Right lobe of liver (tissue), 6 donors: ENCODE measurements at regions not wholly inside any gene's neighbourhood (a gene's known extent, or its start where the extent isn't known, plus 50 kb on each side); places are given as distances from the start of the nearest gene placed in this dataset.

Experiments used
- ATAC-seq, 4 donors: fragments of 200-7000 bp; cut with Tn5 transposase; one replicate each; pipeline ENCODE4 v1.9.1; 2020; ENCODE audit warnings: mild to moderate bottlenecking in 4 of 4, moderate library complexity in 4 of 4
- DNase-seq, 3 donors: peaks; one replicate each; pipeline ENCODE4 v3.0.0-alpha.2; 2020
- H3K27ac ChIP-seq, 3 donors: fragments of 200-600 bp; one replicate each; pipeline ENCODE4 v1.8.0; 2022
- H3K27me3 ChIP-seq, 2 donors: fragments of 200-600 bp; one replicate each; pipeline ENCODE4 v1.8.0; 2022
- H3K36me3 ChIP-seq, 4 donors: fragments of 200-600 bp; sonication (generic) in 1 of 4; one replicate each; pipeline versions ENCODE4 v1.5.1 to v1.8.0; 2017 to 2022; ENCODE audit warnings: control low read depth in 1 of 4
- H3K4me1 ChIP-seq, 4 donors: fragments of 200-600 bp; sonication (generic) in 1 of 4; one replicate each; pipeline versions ENCODE4 v1.5.1 to v1.8.0; 2017 to 2022; ENCODE audit warnings: control low read depth in 1 of 4
- H3K4me3 ChIP-seq, 3 donors: fragments of 200-600 bp; one replicate each; pipeline ENCODE4 v1.8.0; 2022
- H3K9me3 ChIP-seq, 4 donors: fragments of 200-600 bp; sonication (generic) in 1 of 4; one replicate each; pipeline versions ENCODE4 v1.5.1 to v1.8.0; 2017 to 2022; ENCODE audit warnings: control low read depth in 1 of 4
- POLR2A ChIP-seq: fragments of 450-650 bp; IDR thresholded peaks from one replicate; pipeline ENCODE4 v1.6.1; 2017; ENCODE audit warnings: antibody characterized with exemption, mild to moderate bottlenecking
- WGBS: methylation state at CpG from one replicate; pipeline ENCODE4 v1.1.6; 2018; ENCODE audit warnings: low coverage, low lambda C conversion rate; ENCODE audit not compliant: insufficient coverage; ENCODE audit errors: missing lambda C conversion rate; 5-methylcytosine and 5-hydroxymethylcytosine counted together
- intact Hi-C, 2 donors: fragments of 100-400 bp; cut with DNase I; formaldehyde crosslinking; loops; one replicate each; pipeline versions ENCODE4 v1.11.2 to v1.14.1; 2022
- TF ChIP-seq, protein P1 (sequence below), 4 donors: fragments of 200-600 bp in 3 of 4; fragments of 450-650 bp in 1 of 4; IDR thresholded peaks; one replicate each; pipeline versions ENCODE4 v1.5.1 to v1.8.0; 2016 to 2022; ENCODE audit warnings: antibody characterized with exemption in 4 of 4, mild to moderate bottlenecking in 2 of 4
- donor health status: DM: no; HTN: yes; CAD: no.
- donor health status: DM: no; HTN: no; CAD: no.
- donor health status: DM: no; HTN: no; CAD: no.
- donor health status: DM: no; HTN: yes; CAD: no.
- donor health status: DM: no; HTN: yes; CAD: no.

DNA sequence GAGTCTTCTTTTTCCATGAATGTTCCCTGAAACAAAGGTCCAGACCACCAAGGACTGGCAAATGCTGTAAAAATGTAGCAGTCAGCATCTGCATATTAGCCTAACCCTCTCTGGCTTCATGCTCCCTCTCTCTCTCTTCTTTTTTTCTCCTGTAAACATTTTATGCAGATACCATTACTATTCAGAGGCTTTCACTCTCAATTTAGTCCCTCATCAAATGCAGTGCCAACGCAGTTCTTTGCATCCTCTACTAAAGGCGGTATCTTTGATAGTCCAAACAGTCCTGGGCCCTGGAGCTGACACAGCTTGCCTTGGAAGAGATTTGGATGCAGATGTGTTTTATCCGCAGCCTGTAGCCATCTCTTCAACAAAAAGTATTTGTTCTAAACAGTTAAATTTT, 167.1 kb upstream of the MMS22L start:
- 77% methylated on average over 3 of the region's 3 CpGs for WGBS
- DNase-seq, result no peak
- no peak for ATAC-seq
- no peaks in the 10 kb centered on the region for H3K4me1 ChIP-seq
- TF ChIP-seq POLR2A, result no peak
- TF ChIP-seq, protein P1, sequence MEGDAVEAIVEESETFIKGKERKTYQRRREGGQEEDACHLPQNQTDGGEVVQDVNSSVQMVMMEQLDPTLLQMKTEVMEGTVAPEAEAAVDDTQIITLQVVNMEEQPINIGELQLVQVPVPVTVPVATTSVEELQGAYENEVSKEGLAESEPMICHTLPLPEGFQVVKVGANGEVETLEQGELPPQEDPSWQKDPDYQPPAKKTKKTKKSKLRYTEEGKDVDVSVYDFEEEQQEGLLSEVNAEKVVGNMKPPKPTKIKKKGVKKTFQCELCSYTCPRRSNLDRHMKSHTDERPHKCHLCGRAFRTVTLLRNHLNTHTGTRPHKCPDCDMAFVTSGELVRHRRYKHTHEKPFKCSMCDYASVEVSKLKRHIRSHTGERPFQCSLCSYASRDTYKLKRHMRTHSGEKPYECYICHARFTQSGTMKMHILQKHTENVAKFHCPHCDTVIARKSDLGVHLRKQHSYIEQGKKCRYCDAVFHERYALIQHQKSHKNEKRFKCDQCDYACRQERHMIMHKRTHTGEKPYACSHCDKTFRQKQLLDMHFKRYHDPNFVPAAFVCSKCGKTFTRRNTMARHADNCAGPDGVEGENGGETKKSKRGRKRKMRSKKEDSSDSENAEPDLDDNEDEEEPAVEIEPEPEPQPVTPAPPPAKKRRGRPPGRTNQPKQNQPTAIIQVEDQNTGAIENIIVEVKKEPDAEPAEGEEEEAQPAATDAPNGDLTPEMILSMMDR (IDR thresholded peaks at IDR 0.05), result no peak
- intact Hi-C loops, result no loop called here
- H3K27ac ChIP-seq, result no peak overlapping the region
- H3K4me3 ChIP-seq, result no peak overlapping the region
- no peaks in the 10 kb centered on the region for H3K36me3 ChIP-seq
- no peaks in the 10 kb centered on the region for H3K27me3 ChIP-seq
- no peaks in the 10 kb centered on the region for H3K9me3 ChIP-seq

DNA sequence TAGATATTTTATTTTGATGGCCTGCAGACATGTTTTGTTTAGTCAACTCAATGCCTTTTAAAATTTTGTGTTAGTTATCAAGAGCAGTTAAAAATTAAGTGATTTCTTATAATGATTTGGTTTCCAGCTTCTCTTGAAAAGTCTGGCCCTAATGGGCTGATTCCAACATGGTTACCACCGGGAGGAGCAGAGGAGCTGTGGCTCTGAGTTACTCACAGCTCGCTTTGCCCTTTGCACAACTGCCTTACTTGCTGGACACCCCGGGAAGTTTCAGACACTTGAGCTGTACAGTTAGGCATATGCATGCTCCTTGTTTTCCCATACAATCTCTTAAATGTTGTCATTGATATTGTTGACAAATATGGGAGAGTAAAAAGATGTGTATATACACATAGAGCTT, 173.1 kb upstream of the MMS22L start:
- ATAC-seq (no peak), DNase-seq (no peak)
- TF ChIP-seq, protein P1 (IDR thresholded peaks at IDR 0.05), result no peak
- no peak for TF ChIP-seq POLR2A
- no peak overlapping the region for H3K27ac ChIP-seq
- 41% methylated on average over 3 of the region's 3 CpGs for WGBS
- no peak overlapping the region for H3K4me3 ChIP-seq
- H3K27me3 ChIP-seq, result no peaks in the 10 kb centered on the region
- intact Hi-C loops, result no loop called here
- no peaks in the 10 kb centered on the region for H3K9me3 ChIP-seq
- H3K36me3 ChIP-seq, result no peaks in the 10 kb centered on the region
- no peaks in the 10 kb centered on the region for H3K4me1 ChIP-seq

DNA sequence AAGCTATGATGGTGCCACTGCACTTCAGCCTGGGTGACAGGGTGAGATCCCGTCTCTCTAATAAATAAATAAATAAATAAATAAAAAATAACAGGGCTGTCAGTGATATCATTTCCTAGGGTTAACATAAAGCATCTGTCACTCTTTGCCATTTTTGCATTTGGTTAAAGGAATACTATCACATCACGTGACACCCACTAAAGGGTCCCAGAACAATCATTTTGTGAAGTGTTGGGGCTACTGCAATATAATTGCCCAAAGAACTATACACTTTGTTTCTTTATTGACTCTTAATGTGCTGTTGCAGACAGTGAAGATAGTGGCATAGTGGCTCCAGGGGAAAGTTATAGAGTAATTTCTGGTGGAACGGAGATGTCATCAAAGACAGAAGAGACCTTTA, 176.5 kb upstream of the MMS22L start:
- Histone ChIP-seq H3K4me1 (no peaks in the 10 kb centered on the region), H3K4me3 (no peak overlapping the region), H3K27me3 (no peaks in the 10 kb centered on the region), H3K36me3 (no peaks in the 10 kb centered on the region), H3K27ac (no peak overlapping the region), H3K9me3 (no peaks in the 10 kb centered on the region)
- 77% methylated on average over 3 of the region's 3 CpGs for WGBS
- ATAC-seq, result no peak
- intact Hi-C loops, result no loop called here
- no peak for TF ChIP-seq POLR2A
- TF ChIP-seq, protein P1 (IDR thresholded peaks at IDR 0.05), result no peak
- DNase-seq, result no peak

DNA sequence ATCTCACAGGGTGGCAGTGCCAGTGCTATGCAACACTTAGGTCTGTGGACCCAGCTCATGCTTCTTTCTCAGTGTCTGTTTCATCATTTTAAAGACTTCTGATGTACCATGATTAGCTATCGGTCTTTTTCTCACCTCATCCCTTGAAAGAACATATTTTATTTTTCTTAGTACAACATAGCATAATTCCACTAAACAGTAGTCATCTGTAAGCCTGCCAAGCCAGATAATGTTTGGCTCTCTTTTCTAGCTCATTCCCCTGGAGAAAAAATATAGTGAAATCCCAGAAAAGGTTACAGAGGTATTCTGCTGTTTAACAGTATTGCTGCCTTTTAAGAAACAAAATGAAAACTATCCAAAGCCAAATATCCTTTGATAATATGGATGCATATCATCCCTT, 177.0 kb upstream of the MMS22L start:
- no peaks in the 10 kb centered on the region for H3K4me1 ChIP-seq
- TF ChIP-seq, protein P1 (IDR thresholded peaks at IDR 0.05), result no peak
- no peak for TF ChIP-seq POLR2A
- H3K36me3 ChIP-seq, result no peaks in the 10 kb centered on the region
- H3K27ac ChIP-seq, result no peak overlapping the region
- no peak for DNase-seq
- H3K4me3 ChIP-seq, result no peak overlapping the region
- intact Hi-C loops, result no loop called here
- H3K27me3 ChIP-seq, result no peaks in the 10 kb centered on the region
- no peak for ATAC-seq
- WGBS, result 79% methylated on average over 1 of the region's 1 CpG
- no peaks in the 10 kb centered on the region for H3K9me3 ChIP-seq
